ENCODE measurements at regions not wholly inside any gene's neighbourhood (a gene's known extent, or its start where the extent isn't known, plus 50 kb on each side); places are given as distances from the start of the nearest gene placed in this dataset.
"Not testable (repeated sequence)": the region's sequence is repeated elsewhere in the genome, so short reads cannot be mapped to it uniquely, and the experiment has no call there.

- Histone ChIP-seq H4K20me1 (ENCODE audit: insufficient read depth, low read length) (no peaks in the 10 kb centered on the region), H3K36me3 (replicated peaks; ENCODE audit: low read depth, low read length) (no peaks in the 10 kb centered on the region), H3K4me2 (ENCODE audit: low read length) (no peak overlapping the region), H2AFZ (ENCODE audit: low read depth, low read length) (no peak overlapping the region), H3K9me3 (ENCODE audit: insufficient read depth, low read length) (no peaks in the 10 kb centered on the region), H3K27ac (ENCODE audit: low read length) (no peak overlapping the region), H3K79me2 (ENCODE audit: low read length) (no peaks in the 10 kb centered on the region), H3K4me3 (ENCODE audit: low read length) (no peak overlapping the region), H3K4me1 (ENCODE audit: low read length) (peaks cover 4% of the 10 kb centered on the region; the same call in 1 of the 2 replicates), H3K9ac (ENCODE audit: low read length) (no peak overlapping the region), H3K27me3 (ENCODE audit: low read depth, low read length) (no peaks in the 10 kb centered on the region)
- TF ChIP-seq EZH2phosphoT487 (IDR thresholded peaks at IDR 0.05; ENCODE audit: low read depth) = no peak
- TF ChIP-seq CTCF (IDR thresholded peaks at IDR 0.05; ENCODE audit: low read depth, low read length) = no peak
Measured at GRCh38 chr6:99145738-99146137, 198.0 kb upstream of the FBXL4 start.

- TF ChIP-seq EZH2phosphoT487 (IDR thresholded peaks at IDR 0.05; ENCODE audit: low read depth) (no peak), CTCF (IDR thresholded peaks at IDR 0.05; ENCODE audit: low read depth, low read length) (no peak)
- H3K4me3 ChIP-seq (ENCODE audit: low read length) = no peak overlapping the region
- H2AFZ ChIP-seq (ENCODE audit: low read depth, low read length) = no peak overlapping the region
- H3K4me1 ChIP-seq (ENCODE audit: low read length) = peaks cover 4% of the 10 kb centered on the region; the same call in 1 of the 2 replicates
- no peaks in the 10 kb centered on the region for H3K79me2 ChIP-seq (ENCODE audit: low read length)
- H3K9me3 ChIP-seq (ENCODE audit: insufficient read depth, low read length) = no peaks in the 10 kb centered on the region
- H4K20me1 ChIP-seq (ENCODE audit: insufficient read depth, low read length) = no peaks in the 10 kb centered on the region
- no peaks in the 10 kb centered on the region for H3K36me3 ChIP-seq (replicated peaks; ENCODE audit: low read depth, low read length)
- H3K27me3 ChIP-seq (ENCODE audit: low read depth, low read length) = no peaks in the 10 kb centered on the region
- no peak overlapping the region for H3K4me2 ChIP-seq (ENCODE audit: low read length)
- no peak overlapping the region for H3K27ac ChIP-seq (ENCODE audit: low read length)
- H3K9ac ChIP-seq (ENCODE audit: low read length) = no peak overlapping the region
Measured at GRCh38 chr6:99143108-99143861, 195.5 kb upstream of the FBXL4 start.

GRCh38 chr6:99141906-99142305 is 194.2 kb upstream of the FBXL4 start:
- H2AFZ ChIP-seq (ENCODE audit: low read depth, low read length); H3K27ac ChIP-seq (ENCODE audit: low read length); H3K36me3 ChIP-seq (replicated peaks; ENCODE audit: low read depth, low read length); H3K4me2 ChIP-seq (ENCODE audit: low read length); H4K20me1 ChIP-seq (ENCODE audit: insufficient read depth, low read length); H3K9ac ChIP-seq (ENCODE audit: low read length); H3K79me2 ChIP-seq (ENCODE audit: low read length); H3K4me3 ChIP-seq (ENCODE audit: low read length); H3K9me3 ChIP-seq (ENCODE audit: insufficient read depth, low read length); H3K27me3 ChIP-seq (ENCODE audit: low read depth, low read length): not testable (repeated sequence)
- H3K4me1 ChIP-seq (ENCODE audit: low read length) = peaks cover 17% of the 10 kb centered on the region

- no peak overlapping the region for H3K27ac ChIP-seq (ENCODE audit: low read length)
- H3K4me1 ChIP-seq (ENCODE audit: low read length) = peaks cover 16% of the 10 kb centered on the region
- no peaks in the 10 kb centered on the region for H4K20me1 ChIP-seq (ENCODE audit: insufficient read depth, low read length)
- no peaks in the 10 kb centered on the region for H3K36me3 ChIP-seq (replicated peaks; ENCODE audit: low read depth, low read length)
- no peak overlapping the region for H2AFZ ChIP-seq (ENCODE audit: low read depth, low read length)
- no peaks in the 10 kb centered on the region for H3K27me3 ChIP-seq (ENCODE audit: low read depth, low read length)
- no peak overlapping the region for H3K4me2 ChIP-seq (ENCODE audit: low read length)
- H3K9ac ChIP-seq (ENCODE audit: low read length) = no peak overlapping the region
- H3K79me2 ChIP-seq (ENCODE audit: low read length) = no peaks in the 10 kb centered on the region
- H3K4me3 ChIP-seq (ENCODE audit: low read length) = no peak overlapping the region
- H3K9me3 ChIP-seq (ENCODE audit: insufficient read depth, low read length) = no peaks in the 10 kb centered on the region
- TF ChIP-seq CTCF (IDR thresholded peaks at IDR 0.05; ENCODE audit: low read depth, low read length) (no peak), EZH2phosphoT487 (IDR thresholded peaks at IDR 0.05; ENCODE audit: low read depth) (no peak)
Measured at GRCh38 chr6:99138445-99138844, 190.7 kb upstream of the FBXL4 start.
